SIG-M5 treated with dmso at 0.1 percent for 504 hours (cell line): ENCODE measurements at regions not wholly inside any gene's neighbourhood (a gene's known extent, or its start where the extent isn't known, plus 50 kb on each side); places are given as distances from the start of the nearest gene placed in this dataset.
"Not testable (repeated sequence)": the region's sequence is repeated elsewhere in the genome, so short reads cannot be mapped to it uniquely, and the experiment has no call there.

Experiments used
- DNase-seq: peaks from one replicate; lab custom pipeline; 2025; ENCODE audit not compliant: unreplicated experiment; lab: John Stamatoyannopoulos, UW

- no peak for DNase-seq
Measured at GRCh38 chr2:66317268-66317890, 117.5 kb upstream of the MEIS1 start.

GRCh38 chr2:66306483-66306882 lies 128.4 kb upstream of the MEIS1 start:
- DNase-seq, result no peak

- no peak for DNase-seq
Measured at GRCh38 chr2:66305718-66306117, 129.2 kb upstream of the MEIS1 start.

DNA sequence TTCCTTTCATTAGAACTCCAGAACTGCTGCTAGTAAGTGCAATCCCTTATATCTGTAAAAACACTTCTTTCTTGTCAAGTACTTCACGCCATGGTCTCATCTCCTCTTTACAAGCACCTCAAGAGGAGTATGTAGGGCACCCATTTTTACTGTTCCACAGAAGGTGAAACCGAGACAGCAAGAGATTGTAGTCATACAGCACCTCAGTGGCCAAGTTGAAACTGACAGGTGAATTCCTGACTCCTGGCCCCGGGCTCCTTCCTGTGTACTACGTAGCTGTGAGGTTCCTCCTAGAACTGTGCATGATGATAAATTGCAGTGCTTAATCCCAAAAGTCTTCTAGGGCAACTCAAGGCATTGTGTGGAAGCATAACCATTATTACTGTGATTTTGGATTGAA lies 131.5 kb upstream of the MEIS1 start:
- DNase-seq, result no peak

- no peak for DNase-seq
Measured at GRCh38 chr2:66301767-66302140, 133.2 kb upstream of the MEIS1 start.

- DNase-seq, result no peak
Measured at GRCh38 chr2:66301022-66301766, 133.7 kb upstream of the MEIS1 start.

DNA sequence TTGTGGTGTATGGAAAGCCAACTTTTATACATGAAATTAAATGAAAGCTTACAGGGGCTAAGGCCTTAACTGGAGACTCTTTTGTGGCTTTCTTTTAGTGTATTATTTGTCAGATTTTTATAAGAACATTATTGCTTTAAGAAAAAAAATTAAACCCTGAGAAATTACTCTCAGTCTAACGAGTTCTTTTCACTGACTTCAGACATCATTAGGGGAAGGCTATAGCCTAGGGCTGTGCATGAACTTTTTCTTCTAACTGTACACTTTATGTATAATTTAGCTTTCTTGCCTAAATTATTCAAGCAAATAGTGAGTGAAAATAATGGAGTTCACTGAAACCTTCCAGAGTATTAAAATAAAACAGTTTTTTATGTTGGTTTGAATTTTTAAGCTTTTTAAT lies 151.1 kb upstream of the MEIS1 start:
- no peak for DNase-seq

DNA sequence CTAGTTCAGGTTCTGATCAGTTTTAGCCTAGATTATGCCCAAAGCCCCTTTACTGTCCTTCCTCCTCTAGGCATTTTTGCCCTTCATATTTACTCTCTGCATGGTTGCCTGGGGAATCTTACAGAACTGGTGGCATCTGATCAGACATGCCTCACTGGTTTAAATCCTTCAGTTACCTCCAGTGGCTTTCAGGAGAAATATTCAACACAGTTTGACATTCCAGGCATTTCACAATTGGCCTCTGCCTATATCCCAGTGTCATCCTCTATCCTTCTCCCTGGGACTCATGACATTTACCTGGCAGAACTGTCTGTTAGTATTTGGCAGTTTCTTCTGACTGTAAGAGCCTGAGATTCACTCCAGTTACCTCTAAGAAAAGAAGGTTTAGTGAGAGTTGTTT lies 152.9 kb upstream of the MEIS1 start:
- DNase-seq, result no peak

DNA sequence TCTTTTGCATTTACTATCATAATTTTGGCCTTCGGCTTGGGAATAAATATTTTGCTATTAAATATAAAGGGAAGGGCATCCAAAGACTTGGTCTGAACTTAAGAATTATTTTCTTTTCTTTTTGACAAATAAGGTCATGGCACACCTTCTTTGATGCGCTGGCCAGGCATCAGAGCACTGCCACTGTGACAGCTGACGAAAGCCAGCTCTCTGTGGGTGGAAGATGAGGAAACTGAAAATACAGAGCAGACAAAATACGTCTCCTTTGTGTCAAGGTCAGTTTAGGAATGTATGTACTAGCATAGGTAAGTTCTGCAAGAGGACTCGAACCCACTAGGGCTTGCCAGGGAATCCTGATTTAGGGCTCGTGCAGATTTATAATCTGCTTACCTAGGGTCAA lies 155.9 kb upstream of the MEIS1 start:
- DNase-seq, result no peak

GRCh38 chr2:66275984-66276383 lies 158.9 kb upstream of the MEIS1 start:
- DNase-seq, result no peak

GRCh38 chr2:66273933-66274490 lies 160.9 kb upstream of the MEIS1 start:
- no peak for DNase-seq

GRCh38 chr2:66272751-66273150 lies 162.2 kb upstream of the MEIS1 start:
- DNase-seq, result no peak

- DNase-seq, result no peak
Measured at GRCh38 chr2:66271777-66272176, 163.1 kb upstream of the MEIS1 start.

- no peak for DNase-seq
Measured at GRCh38 chr2:66270247-66270646, 164.7 kb upstream of the MEIS1 start.

GRCh38 chr2:66269166-66269565 lies 165.8 kb upstream of the MEIS1 start:
- DNase-seq, result no peak

GRCh38 chr2:66268756-66269155 lies 166.2 kb upstream of the MEIS1 start:
- no peak for DNase-seq

GRCh38 chr2:66264354-66264753 lies 170.6 kb upstream of the MEIS1 start:
- DNase-seq, result no peak

GRCh38 chr2:66255867-66256266 lies 179.1 kb upstream of the MEIS1 start:
- no peak for DNase-seq

DNA sequence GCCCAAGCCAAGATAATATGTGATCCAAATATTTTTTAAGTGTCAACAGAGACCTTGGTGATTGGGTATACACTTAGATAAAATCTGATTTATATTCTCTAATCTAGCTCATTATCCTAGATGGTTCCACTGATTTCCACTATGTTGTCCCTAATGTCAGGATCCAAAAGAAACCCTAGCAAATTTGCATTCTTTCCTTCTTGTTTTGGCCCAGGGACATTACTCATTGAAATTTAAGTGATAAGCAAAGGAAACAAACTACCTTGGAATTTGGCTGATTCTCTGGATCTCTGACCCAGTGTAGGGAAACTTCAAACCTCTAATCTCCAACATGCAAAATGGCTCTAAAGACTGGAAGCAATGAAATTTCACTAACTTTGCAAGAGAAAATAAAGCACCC lies 179.8 kb upstream of the MEIS1 start:
- DNase-seq, result no peak

DNA sequence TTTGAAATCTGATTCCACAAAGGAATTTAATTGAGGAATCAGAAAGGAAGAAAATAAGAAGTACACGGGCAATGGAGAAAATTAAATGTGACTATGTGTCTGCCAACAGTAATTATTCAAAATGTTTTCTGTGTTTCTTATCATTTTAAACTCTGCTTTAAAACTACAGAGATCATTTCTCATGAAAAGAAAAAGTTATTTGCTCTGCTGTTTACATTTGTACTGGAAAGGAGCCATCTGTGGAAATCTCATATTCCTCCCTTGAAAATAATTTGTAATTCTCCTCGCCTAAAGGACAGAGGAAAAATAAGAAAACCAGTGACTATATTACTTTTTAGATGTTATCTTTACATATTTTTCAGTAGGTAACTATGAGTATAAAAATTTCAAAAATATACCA lies 181.9 kb upstream of the MEIS1 start:
- DNase-seq, result no peak

DNA sequence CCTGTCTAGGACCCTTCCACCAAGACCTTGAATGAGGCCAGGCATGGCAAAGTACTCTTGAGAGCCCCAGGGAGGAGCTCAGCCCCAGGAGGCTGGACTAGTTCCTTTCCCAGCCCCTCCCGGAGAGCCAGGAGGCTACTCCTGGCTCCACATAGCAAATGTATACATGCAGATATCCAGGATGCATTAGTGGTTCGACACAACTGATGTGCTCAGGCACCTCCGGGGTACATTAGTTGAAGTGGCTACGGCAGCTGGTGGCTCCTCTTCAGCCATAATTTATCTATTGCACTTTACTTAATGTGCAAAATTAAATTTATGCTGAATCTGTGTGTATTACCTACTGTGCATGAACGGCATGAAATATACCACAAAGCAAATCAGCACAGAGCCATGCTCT lies 182.8 kb upstream of the MEIS1 start:
- DNase-seq, result no peak

DNA sequence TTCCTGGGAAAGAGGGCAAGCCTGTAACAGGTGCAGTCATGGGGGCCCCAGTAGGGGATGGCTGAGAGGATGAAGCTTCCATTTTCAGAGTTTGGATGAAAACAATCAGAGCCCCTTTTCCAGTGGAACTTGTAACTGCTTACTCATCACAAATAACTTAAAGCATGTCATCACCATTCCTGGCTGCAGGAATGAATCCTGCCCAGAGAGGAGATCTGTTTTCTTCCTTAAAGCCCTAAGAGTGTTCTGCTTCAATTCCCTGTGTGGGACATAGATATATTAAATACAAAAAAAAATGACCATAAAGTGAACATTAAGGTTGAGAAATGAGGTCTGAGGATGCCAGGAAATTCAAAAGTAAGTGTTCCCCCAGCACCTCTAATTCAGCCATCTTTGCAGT lies 183.4 kb upstream of the MEIS1 start:
- no peak for DNase-seq

GRCh38 chr2:66249089-66249488 lies 185.8 kb upstream of the MEIS1 start:
- DNase-seq, result not testable (repeated sequence)
